ENCODE measurements at regions not wholly inside any gene's neighbourhood (a gene's known extent, or its start where the extent isn't known, plus 50 kb on each side); places are given as distances from the start of the nearest gene placed in this dataset.

- TF ChIP-seq CTCF (IDR thresholded peaks at IDR 0.05) = no peak
- no peak for TF ChIP-seq POLR2AphosphoS5 (IDR thresholded peaks at IDR 0.05)
- TF ChIP-seq POLR2A (IDR thresholded peaks at IDR 0.05) = no peak
Measured at GRCh38 chr19:30171795-30172612, 200.2 kb upstream of the ZNF536 start.

All from upper lobe of left lung (tissue), 4 donors.